RWPE1 (cell line): ENCODE measurements at regions not wholly inside any gene's neighbourhood (a gene's known extent, or its start where the extent isn't known, plus 50 kb on each side); places are given as distances from the start of the nearest gene placed in this dataset.
A peak's percentile ranks its signal among the peaks of the same experiment; 100 is the strongest.

Source experiments
- CTCF ChIA-PET: fragments of 350-600 bp; sonication (Branson Sonifier 250); formaldehyde crosslinking; extraction: SDS; loops from one replicate; lab custom pipeline; 2021; lab: Yijun Ruan, JAX
- POLR2A ChIA-PET: fragments of 400-600 bp; formaldehyde crosslinking; extraction: SDS; loops from one replicate; lab custom pipeline; 2020; ENCODE audit warnings: antibody characterized with exemption; ENCODE audit not compliant: low non-redundant PET; lab: Yijun Ruan, JAX
- DNase-seq: peaks from one replicate; pipeline ENCODE4 v3.0.0; 2012; ENCODE audit warnings: low spot score
- H3K27ac ChIP-seq: fragments of 450-650 bp; 2 replicates; pipeline ENCODE4 v1.5.1; 2017
- CTCF ChIP-seq: fragments of 450-650 bp; conservative IDR thresholded peaks from 2 replicates; pipeline ENCODE4 v1.5.1; 2017; ENCODE audit warnings: low read depth, mild to moderate bottlenecking

DNA sequence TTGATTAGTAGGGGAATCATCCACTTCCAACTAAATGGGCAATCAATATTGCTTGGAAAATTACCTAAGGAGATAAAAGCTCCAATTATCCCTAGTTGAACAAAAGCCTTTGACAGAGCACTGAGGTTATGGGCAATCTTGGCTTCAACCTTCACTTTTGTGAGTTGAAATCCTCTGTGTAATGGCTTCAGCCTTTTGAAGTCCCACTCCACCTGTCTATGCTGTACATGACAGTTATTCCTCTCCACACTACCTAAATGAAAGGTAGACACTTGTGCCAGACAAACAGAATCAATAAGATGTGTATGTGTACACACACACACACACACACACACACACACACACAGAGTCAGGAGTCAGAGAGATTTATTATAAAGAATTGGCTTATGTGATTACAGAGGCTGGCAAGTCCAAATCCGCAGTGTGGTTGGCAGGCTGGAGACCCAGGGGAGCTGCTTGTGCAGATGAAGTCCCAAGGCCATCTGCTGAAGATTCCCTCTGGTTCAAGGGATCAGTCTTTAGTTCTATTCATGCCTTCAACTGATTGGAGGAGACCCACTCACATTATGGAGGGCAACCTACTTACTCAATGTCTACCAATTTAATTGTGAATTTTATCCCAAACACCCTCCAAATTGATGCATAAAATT is 164.8 kb upstream of the CDC14C start:
- POLR2A ChIA-PET: no interaction called here
- TF ChIP-seq CTCF: no peak
- H3K27ac ChIP-seq: no peak overlapping the region
- no peak for DNase-seq
- CTCF ChIA-PET: no interaction called here

GRCh38 chr7:48760528-48761265 is 163.7 kb upstream of the CDC14C start:
- no peak for DNase-seq
- POLR2A ChIA-PET: no interaction called here
- H3K27ac ChIP-seq: no peak overlapping the region
- CTCF ChIA-PET: no interaction called here
- TF ChIP-seq CTCF: no peak

DNA sequence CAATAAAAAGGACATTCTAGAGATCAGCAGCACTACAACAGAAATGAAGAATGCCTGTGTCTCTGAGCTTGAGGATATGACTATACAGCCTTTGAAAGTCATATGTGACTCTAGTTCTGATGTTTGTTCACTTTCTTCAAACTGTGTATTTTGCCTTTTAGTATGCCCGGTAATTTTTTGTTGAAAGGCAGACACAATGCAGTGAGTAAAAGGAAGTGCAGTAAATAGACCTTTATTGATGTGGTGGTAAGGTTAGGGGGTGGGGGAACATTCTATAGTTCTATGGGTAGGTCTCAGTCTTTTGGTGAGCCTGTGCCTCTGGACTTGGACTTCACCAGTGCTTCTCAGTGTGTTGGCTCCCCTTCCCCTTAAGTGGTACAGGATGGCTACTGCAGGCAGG is 143.5 kb upstream of the CDC14C start:
- H3K27ac ChIP-seq: no peak overlapping the region
- ChIA-PET POLR2A (no interaction called here), CTCF (no interaction called here)
- no peak for TF ChIP-seq CTCF
- no peak for DNase-seq

GRCh38 chr7:48781752-48782151 is 142.6 kb upstream of the CDC14C start:
- peak; percentile 5 for DNase-seq
- no peak for TF ChIP-seq CTCF
- POLR2A ChIA-PET: no interaction called here
- CTCF ChIA-PET: no interaction called here
- no peak overlapping the region for H3K27ac ChIP-seq

DNA sequence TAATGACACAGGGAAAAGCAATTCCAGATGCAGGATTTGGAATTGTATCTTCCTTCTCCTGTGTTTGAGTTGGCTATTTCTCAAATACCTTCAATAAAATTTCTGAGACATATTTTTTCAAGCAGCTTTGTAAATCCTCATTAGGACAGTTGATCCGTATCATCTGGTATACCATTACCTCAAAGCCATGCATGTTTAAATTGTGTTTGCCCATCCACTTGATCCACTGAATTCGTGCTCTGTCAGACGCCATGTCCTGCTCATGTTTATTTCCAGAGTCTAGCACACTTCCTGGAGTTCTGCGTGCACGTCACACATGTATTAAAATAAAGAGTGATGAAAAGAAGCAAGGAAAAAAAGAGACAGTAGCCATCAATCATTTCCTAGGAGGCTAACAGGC is 141.8 kb upstream of the CDC14C start:
- H3K27ac ChIP-seq: no peak overlapping the region
- no peak for TF ChIP-seq CTCF
- DNase-seq: no peak
- ChIA-PET POLR2A (no interaction called here), CTCF (no interaction called here)

- ChIA-PET POLR2A (no interaction called here), CTCF (interaction anchor here (0.6 kb wide), 1 partner anchor 659 kb away, joined by 3 read pairs; no protein-coding TSS in a partner anchor)
- TF ChIP-seq CTCF: no peak
- no peak for DNase-seq
- no peak overlapping the region for H3K27ac ChIP-seq
Measured at GRCh38 chr7:48786951-48787350, 137.4 kb upstream of the CDC14C start.
